Upper lobe of right lung (tissue), 1 donor: ENCODE measurements at regions not wholly inside any gene's neighbourhood (a gene's known extent, or its start where the extent isn't known, plus 50 kb on each side); places are given as distances from the start of the nearest gene placed in this dataset.
"Not testable (repeated sequence)": the region's sequence is repeated elsewhere in the genome, so short reads cannot be mapped to it uniquely, and the experiment has no call there.

Experiments
- ATAC-seq: fragments of 200-7000 bp; cut with Tn5 transposase; one replicate; pipeline ENCODE4 v1.9.1; 2020; ENCODE audit warnings: mild to moderate bottlenecking, moderate library complexity
- DNase-seq: peaks from one replicate; pipeline ENCODE4 v3.0.0-alpha.2; 2020
- H3K27ac ChIP-seq: fragments of 200-600 bp; one replicate; pipeline ENCODE4 v1.8.0; 2022
- H3K27me3 ChIP-seq: fragments of 200-600 bp; one replicate; pipeline ENCODE4 v1.8.0; 2022; ENCODE audit warnings: mild to moderate bottlenecking
- H3K36me3 ChIP-seq: fragments of 200-600 bp; one replicate; pipeline ENCODE4 v1.8.0; 2022
- H3K4me1 ChIP-seq: fragments of 200-600 bp; one replicate; pipeline ENCODE4 v1.8.0; 2022
- H3K4me3 ChIP-seq: fragments of 200-600 bp; one replicate; pipeline ENCODE4 v1.8.0; 2022; ENCODE audit warnings: mild to moderate bottlenecking
- H3K9me3 ChIP-seq: fragments of 200-600 bp; one replicate; pipeline ENCODE4 v1.8.0; 2022
- CTCF ChIP-seq: fragments of 200-600 bp; IDR thresholded peaks from one replicate; pipeline ENCODE4 v1.8.0; 2022; ENCODE audit warnings: antibody characterized with exemption
- intact Hi-C: fragments of 100-400 bp; cut with DNase I; formaldehyde crosslinking; loops from one replicate; pipeline ENCODE4 v1.11.0; 2022
- donor health status: DM: no; HTN: yes; CAD: no; lungs with severe emphysema.

- Histone ChIP-seq H3K27ac (no peak overlapping the region), H3K9me3 (no peaks in the 10 kb centered on the region), H3K4me1 (no peaks in the 10 kb centered on the region), H3K27me3 (no peaks in the 10 kb centered on the region), H3K36me3 (no peaks in the 10 kb centered on the region), H3K4me3 (no peak overlapping the region)
- peak; percentile 78 for DNase-seq
- peak; percentile 87 for ATAC-seq
- intact Hi-C loops: no loop called here
- TF ChIP-seq CTCF: peak; percentile 90
Measured at GRCh38 chr10:108544500-108545120, 1378.7 kb downstream of the XPNPEP1 start.

GRCh38 chr10:108533551-108533950, 1369.0 kb upstream of the SORCS1 start:
- DNase-seq, H3K4me3 ChIP-seq, H3K9me3 ChIP-seq, H3K4me1 ChIP-seq, H3K27ac ChIP-seq, ATAC-seq, H3K36me3 ChIP-seq, intact Hi-C loops, H3K27me3 ChIP-seq: not testable (repeated sequence)

- TF ChIP-seq CTCF: no peak
- intact Hi-C loops: no loop called here
Measured at GRCh38 chr10:108523016-108523800, 1358.7 kb upstream of the SORCS1 start.

GRCh38 chr10:108521827-108522492, 1357.5 kb upstream of the SORCS1 start:
- no peak for TF ChIP-seq CTCF
- H3K36me3 ChIP-seq: no peaks in the 10 kb centered on the region
- no peaks in the 10 kb centered on the region for H3K9me3 ChIP-seq
- no peaks in the 10 kb centered on the region for H3K27me3 ChIP-seq
- no peak for DNase-seq
- no peaks in the 10 kb centered on the region for H3K4me1 ChIP-seq
- H3K4me3 ChIP-seq: no peak overlapping the region
- intact Hi-C loops: no loop called here
- H3K27ac ChIP-seq: no peak overlapping the region
- ATAC-seq: no peak

More at GRCh38 chr10:108523016-108523800, 1358.7 kb upstream of the SORCS1 start:
- Histone ChIP-seq H3K4me1 (no peaks in the 10 kb centered on the region), H3K4me3 (no peak overlapping the region), H3K9me3 (no peaks in the 10 kb centered on the region), H3K27ac (no peak overlapping the region), H3K36me3 (no peaks in the 10 kb centered on the region), H3K27me3 (no peaks in the 10 kb centered on the region)
- ATAC-seq (no peak), DNase-seq (no peak)

GRCh38 chr10:108515821-108516220, 1351.3 kb upstream of the SORCS1 start:
- Histone ChIP-seq H3K36me3 (no peaks in the 10 kb centered on the region), H3K9me3 (no peaks in the 10 kb centered on the region), H3K4me3 (no peak overlapping the region), H3K4me1 (no peaks in the 10 kb centered on the region), H3K27me3 (no peaks in the 10 kb centered on the region), H3K27ac (no peak overlapping the region)
- intact Hi-C loops: no loop called here
- DNase-seq (no peak), ATAC-seq (no peak)
- TF ChIP-seq CTCF: no peak

GRCh38 chr10:108500396-108500795, 1335.9 kb upstream of the SORCS1 start:
- no peak overlapping the region for H3K27ac ChIP-seq
- no peaks in the 10 kb centered on the region for H3K27me3 ChIP-seq
- no peaks in the 10 kb centered on the region for H3K9me3 ChIP-seq
- H3K4me1 ChIP-seq: no peaks in the 10 kb centered on the region
- no peak for TF ChIP-seq CTCF
- no peaks in the 10 kb centered on the region for H3K36me3 ChIP-seq
- DNase-seq (no peak), ATAC-seq (no peak)
- H3K4me3 ChIP-seq: no peak overlapping the region
- intact Hi-C loops: no loop called here
